Motor neuron (in vitro differentiated cells): ENCODE measurements at regions not wholly inside any gene's neighbourhood (a gene's known extent, or its start where the extent isn't known, plus 50 kb on each side); places are given as distances from the start of the nearest gene placed in this dataset.

ENCODE experiments used
- ATAC-seq, 8 experiments: fragments of 200-7000 bp; cut with Tn5 transposase; replicated peaks in 6 of 8; 2 replicates each; pipeline ENCODE4 v1.8.0; 2021; ENCODE audit warnings: mild to moderate bottlenecking in 8 of 8, moderate library complexity in 8 of 8
- H3K27ac ChIP-seq, 2 donors: fragments of 250-450 bp; sonication (Bioruptor Pico); 2 replicates each; pipeline ENCODE4 v1.9.0; 2021; ENCODE audit warnings: antibody characterized with exemption in 2 of 2, mild to moderate bottlenecking in 2 of 2, moderate library complexity in 1 of 2
- H3K4me1 ChIP-seq, 2 donors: fragments of 250-450 bp; sonication (Bioruptor Pico); replicated peaks in 1 of 2; 2 replicates each; pipeline ENCODE4 v1.6.1; 2021; ENCODE audit warnings: antibody characterized with exemption in 2 of 2, mild to moderate bottlenecking in 2 of 2, moderate library complexity in 1 of 2
- H3K4me3 ChIP-seq, 5 donors: fragments of 250-450 bp; sonication (Bioruptor Pico); 2 replicates each; pipeline ENCODE4 v1.9.0; 2021; ENCODE audit warnings: antibody characterized with exemption in 5 of 5, mild to moderate bottlenecking in 5 of 5, moderate library complexity in 4 of 5
- WGBS, 10 experiments: fragments of 450-650 bp; shearing (Covaris generic); methylation state at CpG; one replicate each; pipeline ENCODE4 v1.0.0; 2022; 5-methylcytosine and 5-hydroxymethylcytosine counted together
- in situ Hi-C, 9 experiments: fragments of 400-800 bp; cut with MboI; loops; one replicate each; pipeline ENCODE4 v1.15.0; 2021; ENCODE audit warnings: low sequenced_read_pairs in 9 of 9, low pct_unique_long_range_greater_than_20kb in 2 of 9; ENCODE audit not compliant: unreplicated experiment in 9 of 9

GRCh38 chr11:8317159-8317558 is 53.5 kb upstream of the LMO1 start:
- no peak for ATAC-seq
- WGBS, 10 experiments, result 29 to 100% (median 75%) methylated on average over 1 of the region's 2 CpGs; no CpG with 5 or more reads in 6 of the 10 experiments

GRCh38 chr11:8315954-8316353 is 52.3 kb upstream of the LMO1 start:
- Histone ChIP-seq H3K4me1 (peaks cover 35 to 44% of the 10 kb centered on the region in 2 donors), H3K27ac (peak overlapping the region in 1 of 2 donors; percentile 45), H3K4me3 (no peak overlapping the region)
- WGBS, 10 experiments, result 60 to 80% (median 69%) methylated on average over 1 to 6 of the region's 9 CpGs; no CpG with 5 or more reads in 6 of the 10 experiments
- ATAC-seq, result peak in 5 of 8 experiments; percentile 3 to 46 (median 32)
- in situ Hi-C loops, result no loop called here

More at GRCh38 chr11:8317159-8317558, 53.5 kb upstream of the LMO1 start:
- Histone ChIP-seq H3K4me3 (no peak overlapping the region), H3K27ac (no peak overlapping the region), H3K4me1 (peaks cover 33 to 39% of the 10 kb centered on the region in 2 donors)
- in situ Hi-C loops, result no loop called here

GRCh38 chr11:8315463-8315862 is 51.8 kb upstream of the LMO1 start:
- in situ Hi-C loops, result no loop called here
- Histone ChIP-seq H3K4me1 (peaks cover 40 to 49% of the 10 kb centered on the region in 2 donors), H3K27ac (peak overlapping the region in 1 of 2 donors; percentile 49), H3K4me3 (no peak overlapping the region)
- peak in 5 of 8 experiments; percentile 51 to 75 (median 66) for ATAC-seq
- 30 to 84% (median 54%) methylated on average over 2 to 17 of the region's 18 CpGs; no CpG with 5 or more reads in 2 of the 10 experiments for WGBS, 10 experiments

- Histone ChIP-seq H3K4me1 (peaks cover 41 to 54% of the 10 kb centered on the region in 2 donors), H3K27ac (peak overlapping the region in 1 of 2 donors; percentile 49), H3K4me3 (no peak overlapping the region)
- ATAC-seq, result no peak
- WGBS, 10 experiments, result 12 to 100% (median 86%) methylated on average over 2 to 4 of the region's 7 CpGs; no CpG with 5 or more reads in 7 of the 10 experiments
- in situ Hi-C loops, result no loop called here
Measured at GRCh38 chr11:8314916-8315315, 51.2 kb upstream of the LMO1 start.

GRCh38 chr11:8313504-8314090 is 49.9 kb upstream of the LMO1 start:
- 40 to 67% methylated on average over 2 to 3 of the region's 6 CpGs; no CpG with 5 or more reads in 8 of the 10 experiments for WGBS, 10 experiments
- no peak for ATAC-seq
- in situ Hi-C loops, result no loop called here
- H3K4me1 ChIP-seq, result peaks cover 41 to 54% of the 10 kb centered on the region in 2 donors
- no peak overlapping the region for H3K4me3 ChIP-seq
- no peak overlapping the region for H3K27ac ChIP-seq
